DOHH2 (cell line): ENCODE measurements at regions not wholly inside any gene's neighbourhood (a gene's known extent, or its start where the extent isn't known, plus 50 kb on each side); places are given as distances from the start of the nearest gene placed in this dataset.

Experiments
- CTCF ChIP-seq: fragments of 200-600 bp; sonication (generic); IDR thresholded peaks from one replicate; pipeline ENCODE4 v1.5.1; 2014; ENCODE audit warnings: antibody characterized with exemption, mild to moderate bottlenecking, low read depth, low read length; ENCODE audit not compliant: poor library complexity, severe bottlenecking
- EZH2phosphoT487 ChIP-seq: fragments of 200-600 bp; sonication (generic); IDR thresholded peaks from 2 replicates; pipeline ENCODE4 v1.6.1; 2017; ENCODE audit warnings: borderline replicate concordance, mild to moderate bottlenecking, antibody characterized with exemption, low read length, moderate library complexity, mixed read lengths

GRCh38 chr5:87671146-87671545, 258.4 kb upstream of the CCNH start:
- TF ChIP-seq EZH2phosphoT487 = no peak
- no peak for TF ChIP-seq CTCF
